OCI-LY7 (cell line): ENCODE measurements at regions not wholly inside any gene's neighbourhood (a gene's known extent, or its start where the extent isn't known, plus 50 kb on each side); places are given as distances from the start of the nearest gene placed in this dataset.

Experiments
- BruUV-seq: library from RNA; stranded (reverse); fragments of 400-500 nt; replicated peaks from 2 replicates; lab custom pipeline; 2021; lab: Mats Ljungman, UMichigan
- CTCF ChIA-PET: fragments of 300-600 bp; sonication (Branson Sonifier 250); formaldehyde crosslinking; loops from one replicate; lab custom pipeline; 2022; ENCODE audit warnings: antibody characterized with exemption; ENCODE audit not compliant: unreplicated experiment; lab: Charles Lee
- POLR2A ChIA-PET: fragments of 300-600 bp; sonication (Branson Sonifier 250); formaldehyde crosslinking; loops from one replicate; lab custom pipeline; 2022; ENCODE audit warnings: antibody characterized with exemption; lab: Charles Lee
- DNase-seq: peaks from one replicate; pipeline ENCODE4 v3.0.0-alpha.2; 2015; ENCODE audit warnings: low spot score
- H2AFZ ChIP-seq: fragments of 200-600 bp; sonication (generic), shearing (Covaris generic); 2 replicates; pipeline ENCODE4 v1.6.1; 2014; ENCODE audit warnings: mild to moderate bottlenecking, antibody characterized with exemption, low read length, moderate library complexity
- H3K27ac ChIP-seq: fragments of 200-600 bp; sonication (generic); 2 replicates; pipeline ENCODE4 v1.5.1; 2014; ENCODE audit warnings: mixed run types, low read depth, mild to moderate bottlenecking, moderate library complexity, low read length, inconsistent platforms; ENCODE audit not compliant: poor library complexity, severe bottlenecking
- H3K36me3 ChIP-seq: fragments of 200-600 bp; sonication (generic); 2 replicates; pipeline ENCODE4 v1.6.1; 2014; ENCODE audit warnings: mild to moderate bottlenecking, antibody characterized with exemption, low read length, moderate library complexity, mixed read lengths; ENCODE audit not compliant: insufficient read depth
- H3K4me1 ChIP-seq: fragments of 200-600 bp; sonication (generic); 2 replicates; pipeline ENCODE4 v1.5.1; 2014; ENCODE audit warnings: mild to moderate bottlenecking, low read length; ENCODE audit not compliant: insufficient read depth, poor library complexity, severe bottlenecking
- H3K4me2 ChIP-seq: fragments of 200-600 bp; sonication (generic); 2 replicates; pipeline ENCODE4 v1.6.1; 2014; ENCODE audit warnings: mild to moderate bottlenecking, low read length
- H3K4me3 ChIP-seq: fragments of 200-600 bp; sonication (generic); 2 replicates; pipeline ENCODE4 v1.5.1; 2014; ENCODE audit warnings: mild to moderate bottlenecking, low read depth, low read length; ENCODE audit not compliant: poor library complexity, severe bottlenecking
- H3K79me2 ChIP-seq: fragments of 200-600 bp; sonication (generic); 2 replicates; pipeline ENCODE4 v1.6.1; 2016; ENCODE audit warnings: low read depth, mild to moderate bottlenecking, low read length, moderate library complexity, mixed read lengths; ENCODE audit not compliant: insufficient read depth
- H3K9me2 ChIP-seq: fragments of 200-600 bp; sonication (generic); 2 replicates; pipeline ENCODE4 v1.6.1; 2016; ENCODE audit warnings: mild to moderate bottlenecking, low read length, mixed read lengths; ENCODE audit not compliant: insufficient read depth
- H3K9me3 ChIP-seq: fragments of 200-600 bp; sonication (generic); 2 replicates; pipeline ENCODE4 v1.6.1; 2014; ENCODE audit warnings: mild to moderate bottlenecking, mixed run types, low read length, mixed read lengths
- H4K20me1 ChIP-seq: fragments of 200-600 bp; sonication (generic); 2 replicates; pipeline ENCODE4 v1.6.1; 2014; ENCODE audit warnings: mild to moderate bottlenecking, antibody characterized with exemption, low read length, moderate library complexity, mixed read lengths; ENCODE audit not compliant: insufficient read depth
- CTCF ChIP-seq: fragments of 200-600 bp; sonication (generic); conservative IDR thresholded peaks from 2 replicates; pipeline ENCODE4 v1.5.1; 2014; ENCODE audit warnings: mild to moderate bottlenecking, antibody characterized with exemption, low read length, moderate library complexity, mixed read lengths
- EZH2phosphoT487 ChIP-seq: fragments of 200-600 bp; sonication (generic); IDR thresholded peaks from 2 replicates; pipeline ENCODE4 v1.6.1; 2018; ENCODE audit warnings: low read depth, borderline replicate concordance, mild to moderate bottlenecking, mixed run types, antibody characterized with exemption, low read length, moderate library complexity, mixed read lengths
- intact Hi-C: fragments of 100-400 bp; cut with micrococcal nuclease; formaldehyde crosslinking; loops from one replicate; pipeline ENCODE4 v1.10.0; 2022; ENCODE audit not compliant: unreplicated experiment

GRCh38 chr4:186827534-186827897, 103.9 kb upstream of the FAT1 start:
- no peaks in the 10 kb centered on the region for H3K4me1 ChIP-seq
- H3K4me3 ChIP-seq, result no peak overlapping the region
- BruUV-seq, result no TSS peak
- no peaks in the 10 kb centered on the region for H3K79me2 ChIP-seq
- TF ChIP-seq CTCF, result no peak
- intact Hi-C loops, result no loop called here
- ChIA-PET CTCF (no interaction called here), POLR2A (interaction anchor here (0.6 kb wide), 1 partner anchor 32 kb away, joined by 3 read pairs; no protein-coding TSS in a partner anchor)
- H2AFZ ChIP-seq, result no peak overlapping the region
- no peaks in the 10 kb centered on the region for H3K9me3 ChIP-seq
- no peak overlapping the region for H3K27ac ChIP-seq
- H4K20me1 ChIP-seq, result no peaks in the 10 kb centered on the region
- H3K36me3 ChIP-seq, result no peaks in the 10 kb centered on the region
- DNase-seq, result no peak
- H3K4me2 ChIP-seq, result no peak overlapping the region
- H3K9me2 ChIP-seq, result no peaks in the 10 kb centered on the region

- Histone ChIP-seq H2AFZ (no peak overlapping the region), H3K9me3 (no peaks in the 10 kb centered on the region), H3K4me3 (no peak overlapping the region), H3K4me1 (no peaks in the 10 kb centered on the region), H3K27ac (no peak overlapping the region), H3K79me2 (no peaks in the 10 kb centered on the region), H3K9me2 (no peaks in the 10 kb centered on the region), H4K20me1 (no peaks in the 10 kb centered on the region), H3K4me2 (no peak overlapping the region), H3K36me3 (no peaks in the 10 kb centered on the region)
- intact Hi-C loops, result no loop called here
- BruUV-seq, result no TSS peak
- ChIA-PET POLR2A (interaction anchor here (1.0 kb wide), 1 partner anchor 212 kb away, joined by 3 read pairs; no protein-coding TSS in a partner anchor), CTCF (no interaction called here)
- no peak for DNase-seq
- TF ChIP-seq EZH2phosphoT487 (no peak), CTCF (no peak)
Measured at GRCh38 chr4:186829097-186829496, 105.4 kb upstream of the FAT1 start.

GRCh38 chr4:186829740-186830449, 106.2 kb upstream of the FAT1 start:
- Histone ChIP-seq H4K20me1 (no peaks in the 10 kb centered on the region), H3K9me2 (no peaks in the 10 kb centered on the region), H3K4me2 (no peak overlapping the region), H3K9me3 (no peaks in the 10 kb centered on the region), H3K27ac (no peak overlapping the region), H2AFZ (no peak overlapping the region), H3K36me3 (no peaks in the 10 kb centered on the region), H3K4me3 (no peak overlapping the region), H3K4me1 (no peaks in the 10 kb centered on the region), H3K79me2 (no peaks in the 10 kb centered on the region)
- intact Hi-C loops, result no loop called here
- TF ChIP-seq EZH2phosphoT487, result no peak
- no peak for TF ChIP-seq CTCF
- no peak for DNase-seq
- BruUV-seq, result no TSS peak
- CTCF ChIA-PET, result no interaction called here
- POLR2A ChIA-PET, result interaction anchor here (0.6 to 1.0 kb wide), 3 partner anchors 58 to 212 kb away, joined by 3 to 5 read pairs (median 3); no protein-coding TSS in a partner anchor
